Peyer's patch (tissue), 4 donors: ENCODE measurements at regions not wholly inside any gene's neighbourhood (a gene's known extent, or its start where the extent isn't known, plus 50 kb on each side); places are given as distances from the start of the nearest gene placed in this dataset.

Source experiments
- POLR2A ChIP-seq, 2 donors: fragments of 450-650 bp; IDR thresholded peaks; one replicate each; pipeline ENCODE4 v1.5.1; 2017; ENCODE audit warnings: antibody characterized with exemption in 2 of 2, mild to moderate bottlenecking in 2 of 2, moderate library complexity in 2 of 2
- TF ChIP-seq, protein P1 (sequence below), 6 experiments: fragments of 450-650 bp in 4 of 6; fragments of 200-600 bp in 2 of 6; sonication (generic) in 1 of 6; IDR thresholded peaks; one replicate each; pipeline ENCODE4 v1.5.1; 2017 to 2019; ENCODE audit warnings: antibody characterized with exemption in 6 of 6, mild to moderate bottlenecking in 3 of 6, moderate library complexity in 1 of 6

DNA sequence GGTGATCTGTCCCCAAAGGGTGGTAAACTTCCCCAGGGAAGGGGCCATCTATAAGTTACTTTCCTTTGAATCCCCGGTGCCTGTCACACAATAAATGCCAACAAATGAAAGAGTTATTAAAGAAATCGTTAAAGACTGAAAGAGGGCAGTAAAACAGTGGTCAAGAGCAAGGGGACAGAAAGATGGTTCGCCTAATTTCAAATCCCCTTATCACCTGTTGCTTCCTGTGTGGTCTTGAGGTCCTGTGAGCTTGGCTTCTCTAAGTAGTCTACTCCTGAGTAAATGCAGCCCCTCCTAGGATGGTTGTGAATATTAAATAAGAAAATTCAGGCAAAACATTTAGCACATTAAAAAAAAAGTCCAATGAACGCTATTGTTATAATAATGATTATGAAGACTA is 225.7 kb upstream of the ADAMTS9 start:
- TF ChIP-seq, protein P1, sequence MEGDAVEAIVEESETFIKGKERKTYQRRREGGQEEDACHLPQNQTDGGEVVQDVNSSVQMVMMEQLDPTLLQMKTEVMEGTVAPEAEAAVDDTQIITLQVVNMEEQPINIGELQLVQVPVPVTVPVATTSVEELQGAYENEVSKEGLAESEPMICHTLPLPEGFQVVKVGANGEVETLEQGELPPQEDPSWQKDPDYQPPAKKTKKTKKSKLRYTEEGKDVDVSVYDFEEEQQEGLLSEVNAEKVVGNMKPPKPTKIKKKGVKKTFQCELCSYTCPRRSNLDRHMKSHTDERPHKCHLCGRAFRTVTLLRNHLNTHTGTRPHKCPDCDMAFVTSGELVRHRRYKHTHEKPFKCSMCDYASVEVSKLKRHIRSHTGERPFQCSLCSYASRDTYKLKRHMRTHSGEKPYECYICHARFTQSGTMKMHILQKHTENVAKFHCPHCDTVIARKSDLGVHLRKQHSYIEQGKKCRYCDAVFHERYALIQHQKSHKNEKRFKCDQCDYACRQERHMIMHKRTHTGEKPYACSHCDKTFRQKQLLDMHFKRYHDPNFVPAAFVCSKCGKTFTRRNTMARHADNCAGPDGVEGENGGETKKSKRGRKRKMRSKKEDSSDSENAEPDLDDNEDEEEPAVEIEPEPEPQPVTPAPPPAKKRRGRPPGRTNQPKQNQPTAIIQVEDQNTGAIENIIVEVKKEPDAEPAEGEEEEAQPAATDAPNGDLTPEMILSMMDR (IDR thresholded peaks at IDR 0.05), result no peak
- TF ChIP-seq POLR2A (IDR thresholded peaks at IDR 0.05), result no peak
